IPS DF 6.9 (cell line): ENCODE measurements at regions not wholly inside any gene's neighbourhood (a gene's known extent, or its start where the extent isn't known, plus 50 kb on each side); places are given as distances from the start of the nearest gene placed in this dataset.

ENCODE experiments used
- DNase-seq: peaks from one replicate; pipeline ENCODE4 v3.0.0-alpha.2; 2013; ENCODE audit warnings: low read depth, low spot score
- H3K27ac ChIP-seq: one replicate; pipeline ENCODE4 v1.5.1; 2013; ENCODE audit warnings: low read length, control low read depth
- H3K27me3 ChIP-seq: 2 replicates; pipeline ENCODE4 v1.6.1; 2013; ENCODE audit warnings: mild to moderate bottlenecking, low read length; ENCODE audit not compliant: control insufficient read depth, insufficient read depth
- H3K36me3 ChIP-seq: 2 replicates; pipeline ENCODE4 v1.6.1; 2013; ENCODE audit warnings: low read length; ENCODE audit not compliant: control insufficient read depth, insufficient read depth
- H3K4me1 ChIP-seq: 2 replicates; pipeline ENCODE4 v1.6.1; 2013; ENCODE audit warnings: low read length; ENCODE audit not compliant: control insufficient read depth, insufficient read depth
- H3K4me3 ChIP-seq: 2 replicates; pipeline ENCODE4 v1.5.1; 2013; ENCODE audit warnings: mild to moderate bottlenecking, low read length
- H3K9me3 ChIP-seq: 2 replicates; pipeline ENCODE4 v1.6.1; 2013; ENCODE audit warnings: low read length, inconsistent platforms; ENCODE audit not compliant: control insufficient read depth, insufficient read depth
- WGBS: extraction: QIAGEN DNeasy Blood & Tissue Kit; methylation state at CpG from one replicate; pipeline ENCODE4 v1.1.7; 2013; ENCODE audit warnings: mixed read lengths, missing lambda C conversion rate; ENCODE audit not compliant: insufficient read length, insufficient coverage; 5-methylcytosine and 5-hydroxymethylcytosine counted together

DNA sequence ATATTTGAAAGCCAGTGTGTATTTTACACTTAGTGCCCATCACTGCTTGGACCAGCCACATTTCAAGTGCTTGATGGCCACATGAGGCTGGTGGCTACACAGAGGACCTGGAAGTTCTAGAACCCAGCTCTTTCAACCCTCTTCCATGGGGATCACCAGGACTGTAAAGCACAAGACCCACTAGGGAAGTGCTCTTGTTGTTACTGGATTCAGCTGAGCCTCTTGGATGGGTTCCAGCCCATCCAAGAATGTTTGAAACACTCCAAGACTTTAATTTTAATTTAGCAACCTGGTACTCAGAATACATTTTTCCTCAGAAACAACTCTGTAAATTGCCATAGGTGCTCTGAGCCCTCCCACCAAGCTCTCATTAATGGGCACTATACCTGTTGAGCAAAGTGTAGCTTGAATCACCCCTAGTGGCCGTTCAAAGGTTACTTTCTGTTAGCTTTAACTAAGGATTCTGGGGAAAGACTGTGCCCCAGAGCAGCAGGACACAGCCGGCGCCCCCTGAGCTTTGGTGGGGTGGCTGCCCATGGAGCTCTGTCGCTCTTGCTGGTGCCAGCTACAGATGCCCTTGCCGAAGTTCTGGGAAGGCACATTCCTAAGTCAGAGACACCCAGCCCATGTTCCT, 212.4 kb downstream of the HSD17B3 start:
- no CpG with 5 or more reads among the region's 5 CpGs for WGBS
- DNase-seq: no peak
- Histone ChIP-seq H3K27ac (no peak overlapping the region), H3K4me1 (peaks cover 5% of the 10 kb centered on the region; the same call in 1 of the 2 replicates), H3K36me3 (no peaks in the 10 kb centered on the region), H3K9me3 (no peaks in the 10 kb centered on the region), H3K4me3 (no peak overlapping the region), H3K27me3 (no peaks in the 10 kb centered on the region)

DNA sequence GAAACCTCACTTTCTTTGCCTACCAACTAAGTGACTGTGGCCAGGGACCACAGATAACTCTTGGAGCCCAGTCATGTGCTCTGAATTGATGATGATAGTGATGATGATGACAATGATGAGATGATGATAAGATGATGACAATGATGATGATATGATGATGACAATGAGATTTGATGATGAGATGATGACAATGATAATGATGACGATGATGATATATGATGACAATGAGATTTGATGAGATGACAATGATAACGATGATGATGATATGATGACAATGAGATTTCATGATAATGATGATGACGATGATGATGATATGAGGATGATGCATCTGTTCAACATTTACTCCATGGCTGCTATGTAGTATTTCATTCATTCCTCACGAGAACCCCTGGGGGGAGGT, 213.0 kb downstream of the ERCC6L2 start:
- Histone ChIP-seq H3K36me3 (no peaks in the 10 kb centered on the region), H3K4me1 (peaks cover 5% of the 10 kb centered on the region; the same call in 1 of the 2 replicates), H3K4me3 (no peak overlapping the region), H3K27me3 (no peaks in the 10 kb centered on the region), H3K27ac (no peak overlapping the region), H3K9me3 (no peaks in the 10 kb centered on the region)
- no peak for DNase-seq
- 100% methylated on average over 2 of the region's 4 CpGs for WGBS

DNA sequence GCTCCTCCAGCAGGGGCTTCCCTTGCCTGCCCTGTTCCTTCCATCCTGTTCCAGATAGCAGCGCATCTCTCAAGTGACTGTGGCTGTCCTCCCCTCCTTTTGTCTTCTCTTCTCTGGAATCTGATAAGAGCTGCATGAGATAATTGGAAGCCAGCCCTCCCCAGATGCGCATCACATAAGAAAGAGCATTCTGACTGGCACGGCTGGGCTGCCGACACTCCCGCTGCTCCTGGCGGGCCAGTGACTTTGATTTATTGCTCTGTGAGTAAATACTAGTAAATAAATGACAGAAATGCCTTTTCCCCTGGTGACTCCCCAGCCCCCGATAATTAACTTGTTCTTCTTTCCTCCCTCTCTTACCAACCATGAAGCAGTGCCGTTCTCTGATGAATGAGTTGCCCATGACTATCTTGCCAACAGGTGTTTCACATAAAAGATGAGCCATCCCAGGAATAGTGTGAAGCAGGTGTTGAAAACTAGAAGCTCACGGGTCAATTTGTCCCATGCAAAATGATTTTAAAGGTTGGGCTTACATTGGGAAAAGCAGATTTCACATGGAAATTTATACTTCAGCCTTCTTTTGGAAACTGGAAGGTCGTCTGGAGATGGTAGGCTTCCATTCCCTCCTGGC, 212.3 kb downstream of the ERCC6L2 start:
- Histone ChIP-seq H3K9me3 (no peaks in the 10 kb centered on the region), H3K36me3 (no peaks in the 10 kb centered on the region), H3K4me1 (peaks cover 5% of the 10 kb centered on the region; the same call in 1 of the 2 replicates), H3K27me3 (no peaks in the 10 kb centered on the region), H3K27ac (no peak overlapping the region), H3K4me3 (no peak overlapping the region)
- WGBS: no CpG with 5 or more reads among the region's 10 CpGs
- peak; percentile 18 for DNase-seq

DNA sequence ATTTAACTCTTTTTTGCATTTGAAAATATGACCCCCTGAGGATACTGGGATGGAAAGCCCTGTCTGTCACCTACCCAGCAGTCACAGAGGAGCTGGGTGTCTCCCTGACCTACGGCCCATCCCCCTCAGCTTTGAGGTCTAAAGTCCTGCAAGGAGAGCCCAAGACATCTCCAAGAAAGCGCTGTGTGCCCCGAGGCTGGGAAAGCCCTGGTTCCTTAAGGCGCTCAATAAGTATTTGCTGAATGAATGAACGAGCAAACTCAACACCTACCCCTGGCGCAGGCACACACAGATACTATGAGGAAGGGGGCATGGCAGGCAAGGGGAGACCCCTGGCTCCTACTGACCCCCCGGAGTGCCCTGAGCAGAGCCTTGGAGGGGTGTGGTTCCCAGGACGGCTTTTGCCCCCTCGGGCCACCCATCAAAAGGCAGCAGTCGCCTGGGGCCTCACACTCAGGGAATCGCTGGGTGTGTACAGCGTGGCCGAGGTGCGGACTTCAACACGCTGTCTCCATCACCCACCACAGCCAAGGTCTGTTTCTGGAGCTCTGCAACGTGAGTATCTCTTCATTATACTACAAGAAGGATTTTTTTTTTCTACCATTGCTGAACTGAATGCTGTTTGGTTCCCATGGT, 211.6 kb downstream of the ERCC6L2 start:
- Histone ChIP-seq H3K4me3 (no peak overlapping the region), H3K9me3 (no peaks in the 10 kb centered on the region), H3K36me3 (no peaks in the 10 kb centered on the region), H3K4me1 (peaks cover 5% of the 10 kb centered on the region; the same call in 1 of the 2 replicates), H3K27me3 (no peaks in the 10 kb centered on the region), H3K27ac (no peak overlapping the region)
- WGBS: no CpG with 5 or more reads among the region's 16 CpGs
- no peak for DNase-seq

- no peak overlapping the region for H3K4me3 ChIP-seq
- H3K27me3 ChIP-seq: no peaks in the 10 kb centered on the region
- no peak for DNase-seq
- no peaks in the 10 kb centered on the region for H3K9me3 ChIP-seq
- no peaks in the 10 kb centered on the region for H3K36me3 ChIP-seq
- no CpG with 5 or more reads among the region's 17 CpGs for WGBS
- no peak overlapping the region for H3K27ac ChIP-seq
- H3K4me1 ChIP-seq: peaks cover 5% of the 10 kb centered on the region; the same call in 1 of the 2 replicates
Measured at GRCh38 chr9:96085491-96086143, 210.1 kb downstream of the ERCC6L2 start.

- Histone ChIP-seq H3K4me3 (no peak overlapping the region), H3K27ac (no peak overlapping the region), H3K9me3 (no peaks in the 10 kb centered on the region), H3K4me1 (peaks cover 5% of the 10 kb centered on the region; the same call in 1 of the 2 replicates), H3K36me3 (no peaks in the 10 kb centered on the region), H3K27me3 (no peaks in the 10 kb centered on the region)
- DNase-seq: no peak
- WGBS: no CpG with 5 or more reads among the region's 4 CpGs
Measured at GRCh38 chr9:96084331-96084734, 208.8 kb downstream of the ERCC6L2 start.

DNA sequence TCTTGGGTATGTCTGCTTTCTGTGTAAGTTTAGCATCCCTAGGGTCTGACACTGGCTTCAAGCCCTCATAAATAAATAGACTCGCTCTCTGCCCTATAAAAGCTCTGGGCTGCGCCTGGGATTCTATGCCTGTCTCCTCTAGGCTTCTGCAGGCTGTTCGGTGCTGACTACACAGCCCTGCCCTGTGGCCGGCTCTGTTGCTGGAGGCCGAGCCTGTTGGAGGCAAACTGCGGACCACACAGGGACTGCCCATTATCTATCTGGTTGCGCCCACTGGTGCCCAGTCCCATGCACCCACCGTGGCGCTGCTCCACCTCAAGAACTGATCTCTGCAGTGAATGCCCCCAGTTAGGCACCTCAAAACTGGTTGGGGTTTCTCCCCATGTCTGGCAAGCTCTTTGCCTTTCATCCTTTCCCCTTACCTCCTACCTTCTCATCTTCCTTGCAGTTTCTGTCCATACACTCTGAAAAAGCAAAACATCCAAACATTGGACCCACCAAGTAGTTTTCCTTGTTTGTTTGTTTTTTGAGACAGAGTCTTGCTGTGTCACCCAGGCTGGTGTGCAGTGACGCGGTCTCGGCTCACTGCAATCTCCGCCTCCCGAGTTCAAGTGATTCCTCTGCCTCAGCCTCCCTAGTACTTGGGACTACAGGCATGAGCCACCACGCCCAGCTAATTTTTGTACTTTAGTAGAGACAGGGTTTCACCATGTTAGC, 207.2 kb downstream of the ERCC6L2 start:
- WGBS: no CpG with 5 or more reads among the region's 15 CpGs
- peaks cover 3% of the 10 kb centered on the region; the same call in 1 of the 2 replicates for H3K4me1 ChIP-seq
- no peak for DNase-seq
- no peak overlapping the region for H3K4me3 ChIP-seq
- no peaks in the 10 kb centered on the region for H3K36me3 ChIP-seq
- H3K27me3 ChIP-seq: no peaks in the 10 kb centered on the region
- H3K27ac ChIP-seq: no peak overlapping the region
- no peaks in the 10 kb centered on the region for H3K9me3 ChIP-seq

DNA sequence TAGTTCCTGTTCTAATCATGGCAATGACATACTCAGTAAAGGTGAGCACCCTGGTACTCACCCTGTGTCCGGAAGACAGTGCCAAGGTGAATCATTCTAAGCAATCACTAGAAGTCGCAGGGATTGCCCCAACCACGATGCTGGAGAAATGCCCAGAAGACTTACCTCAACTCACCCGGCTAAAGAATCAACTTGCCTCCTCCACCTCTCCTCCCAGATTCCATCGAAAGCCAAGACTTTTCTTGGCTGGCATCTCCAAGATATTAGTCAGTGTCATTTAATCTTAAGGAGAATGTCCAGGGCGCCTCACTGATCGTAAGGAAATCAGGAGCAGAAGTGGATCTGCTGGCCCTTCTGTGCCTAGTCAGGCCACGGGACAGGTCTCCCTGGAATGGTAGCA, 204.9 kb downstream of the ERCC6L2 start:
- no peaks in the 10 kb centered on the region for H3K4me1 ChIP-seq
- H3K27me3 ChIP-seq: no peaks in the 10 kb centered on the region
- H3K9me3 ChIP-seq: no peaks in the 10 kb centered on the region
- no peak for DNase-seq
- WGBS: no CpG with 5 or more reads among the region's 8 CpGs
- H3K36me3 ChIP-seq: no peaks in the 10 kb centered on the region
- no peak overlapping the region for H3K27ac ChIP-seq
- H3K4me3 ChIP-seq: no peak overlapping the region

DNA sequence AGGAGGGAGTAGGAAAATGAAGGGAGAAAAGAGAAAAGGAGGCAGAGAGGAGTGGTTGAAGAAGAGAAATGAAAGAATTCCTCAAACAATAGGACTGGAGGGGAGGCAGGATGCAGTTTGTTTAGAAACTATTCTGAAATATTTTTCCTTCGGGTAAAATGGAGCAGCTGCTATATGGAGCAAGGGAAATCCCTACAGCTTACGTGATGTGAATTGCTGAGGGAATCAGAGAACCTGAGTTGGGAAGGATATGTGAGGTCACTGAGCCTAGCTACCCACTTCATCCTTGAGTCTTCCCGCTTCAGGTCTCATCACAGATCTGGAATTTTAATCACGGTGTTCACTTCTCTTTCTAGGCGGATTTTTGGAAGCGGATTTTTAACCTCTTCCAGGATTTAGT, 204.3 kb downstream of the ERCC6L2 start:
- H3K36me3 ChIP-seq: no peaks in the 10 kb centered on the region
- H3K27ac ChIP-seq: no peak overlapping the region
- WGBS: no CpG with 5 or more reads among the region's 6 CpGs
- no peak for DNase-seq
- H3K4me3 ChIP-seq: no peak overlapping the region
- no peaks in the 10 kb centered on the region for H3K4me1 ChIP-seq
- no peaks in the 10 kb centered on the region for H3K9me3 ChIP-seq
- no peaks in the 10 kb centered on the region for H3K27me3 ChIP-seq

- Histone ChIP-seq H3K9me3 (no peaks in the 10 kb centered on the region), H3K4me3 (no peak overlapping the region), H3K27ac (no peak overlapping the region), H3K4me1 (no peaks in the 10 kb centered on the region), H3K27me3 (no peaks in the 10 kb centered on the region), H3K36me3 (no peaks in the 10 kb centered on the region)
- no CpG with 5 or more reads among the region's 4 CpGs for WGBS
- DNase-seq: no peak
Measured at GRCh38 chr9:96078897-96079490, 203.5 kb downstream of the ERCC6L2 start.
